ENCODE measurements at regions not wholly inside any gene's neighbourhood (a gene's known extent, or its start where the extent isn't known, plus 50 kb on each side); places are given as distances from the start of the nearest gene placed in this dataset.

- no peak for DNase-seq
Observed at GRCh38 chr1:36603461-36603860, 120.7 kb upstream of the CSF3R start.

GRCh38 chr1:36602184-36602583 is 119.5 kb upstream of the CSF3R start:
- DNase-seq, result no peak

GRCh38 chr1:36599828-36600227 is 117.1 kb upstream of the CSF3R start:
- DNase-seq, result no peak

GRCh38 chr1:36597514-36597913 is 114.8 kb upstream of the CSF3R start:
- DNase-seq, result no peak

- DNase-seq, result no peak
Observed at GRCh38 chr1:36595921-36596320, 113.2 kb upstream of the CSF3R start.

- no peak for DNase-seq
Observed at GRCh38 chr1:36595349-36595748, 112.6 kb upstream of the CSF3R start.

- DNase-seq, result no peak
Observed at GRCh38 chr1:36594023-36594422, 111.3 kb upstream of the CSF3R start.

- no peak for DNase-seq
Observed at GRCh38 chr1:36591278-36591677, 108.6 kb upstream of the CSF3R start.

- no peak for DNase-seq
Observed at GRCh38 chr1:36590771-36591170, 108.1 kb upstream of the CSF3R start.

- DNase-seq, result no peak
Observed at GRCh38 chr1:36590264-36590663, 107.6 kb upstream of the CSF3R start.

GRCh38 chr1:36588972-36589371 is 106.3 kb upstream of the CSF3R start:
- no peak for DNase-seq

GRCh38 chr1:36585569-36586548 is 103.1 kb upstream of the CSF3R start:
- no peak for DNase-seq

GRCh38 chr1:36584874-36585453 is 102.3 kb upstream of the CSF3R start:
- no peak for DNase-seq

- no peak for DNase-seq
Observed at GRCh38 chr1:36583980-36584782, 101.5 kb upstream of the CSF3R start.

GRCh38 chr1:36583080-36583479 is 100.4 kb upstream of the CSF3R start:
- DNase-seq, result no peak

GRCh38 chr1:36582066-36582755 is 99.5 kb upstream of the CSF3R start:
- DNase-seq, result no peak

GRCh38 chr1:36580524-36580923 is 97.8 kb upstream of the CSF3R start:
- no peak for DNase-seq

- DNase-seq, result no peak
Observed at GRCh38 chr1:36579039-36579438, 96.3 kb upstream of the CSF3R start.

GRCh38 chr1:36576551-36577110 is 93.9 kb upstream of the CSF3R start:
- DNase-seq, result no peak

GRCh38 chr1:36576118-36576517 is 93.4 kb upstream of the CSF3R start:
- DNase-seq, result peak in 1 of 2 experiments; percentile 13

- no peak for DNase-seq
Observed at GRCh38 chr1:36573445-36573844, 90.7 kb upstream of the CSF3R start.

GRCh38 chr1:36572906-36573305 is 90.2 kb upstream of the CSF3R start:
- no peak for DNase-seq
